GM21423 (cell line): ENCODE measurements at regions not wholly inside any gene's neighbourhood (a gene's known extent, or its start where the extent isn't known, plus 50 kb on each side); places are given as distances from the start of the nearest gene placed in this dataset.

Source experiments
- ATAC-seq: cut with Tn5 transposase; IDR thresholded peaks from one replicate; pipeline ENCODE4 v1.9.1; 2021; ENCODE audit warnings: mild to moderate bottlenecking, moderate library complexity; ENCODE audit not compliant: unreplicated experiment

- ATAC-seq = no peak
Measured at GRCh38 chr2:187139469-187139868, 290.5 kb upstream of the ZSWIM2 start.

- no peak for ATAC-seq
Measured at GRCh38 chr2:187138265-187138664, 289.3 kb upstream of the ZSWIM2 start.

- no peak for ATAC-seq
Measured at GRCh38 chr2:187136646-187137045, 287.7 kb upstream of the ZSWIM2 start.

- no peak for ATAC-seq
Measured at GRCh38 chr2:187134306-187134705, 285.3 kb upstream of the ZSWIM2 start.

- no peak for ATAC-seq
Measured at GRCh38 chr2:187129868-187130267, 280.9 kb upstream of the ZSWIM2 start.

- no peak for ATAC-seq
Measured at GRCh38 chr2:187129306-187129705, 280.3 kb upstream of the ZSWIM2 start.

GRCh38 chr2:187126247-187127005 is 277.5 kb upstream of the ZSWIM2 start:
- no peak for ATAC-seq

- no peak for ATAC-seq
Measured at GRCh38 chr2:187125318-187125717, 276.3 kb upstream of the ZSWIM2 start.

GRCh38 chr2:187124529-187124928 is 275.6 kb upstream of the ZSWIM2 start:
- ATAC-seq = no peak

- no peak for ATAC-seq
Measured at GRCh38 chr2:187118331-187119099, 269.5 kb upstream of the ZSWIM2 start.

- no peak for ATAC-seq
Measured at GRCh38 chr2:187117483-187117882, 268.5 kb upstream of the ZSWIM2 start.

- ATAC-seq = no peak
Measured at GRCh38 chr2:187115627-187116026, 266.7 kb upstream of the ZSWIM2 start.

- ATAC-seq = no peak
Measured at GRCh38 chr2:187107001-187107400, 258.0 kb upstream of the ZSWIM2 start.

GRCh38 chr2:187105218-187105617 is 256.2 kb upstream of the ZSWIM2 start:
- no peak for ATAC-seq

- ATAC-seq = no peak
Measured at GRCh38 chr2:187102381-187102780, 253.4 kb upstream of the ZSWIM2 start.

GRCh38 chr2:187098154-187098553 is 249.2 kb upstream of the ZSWIM2 start:
- no peak for ATAC-seq

- ATAC-seq = no peak
Measured at GRCh38 chr2:187093771-187094412, 244.9 kb upstream of the ZSWIM2 start.

- no peak for ATAC-seq
Measured at GRCh38 chr2:187091664-187092063, 242.7 kb upstream of the ZSWIM2 start.

- ATAC-seq = no peak
Measured at GRCh38 chr2:187084524-187084923, 235.6 kb upstream of the ZSWIM2 start.

GRCh38 chr2:187081461-187081860 is 232.5 kb upstream of the ZSWIM2 start:
- no peak for ATAC-seq

- ATAC-seq = no peak
Measured at GRCh38 chr2:187079901-187080300, 230.9 kb upstream of the ZSWIM2 start.

GRCh38 chr2:187078297-187078696 is 229.3 kb upstream of the ZSWIM2 start:
- ATAC-seq = no peak
